HG03108 (cell line): ENCODE measurements at regions not wholly inside any gene's neighbourhood (a gene's known extent, or its start where the extent isn't known, plus 50 kb on each side); places are given as distances from the start of the nearest gene placed in this dataset.
"Not testable (repeated sequence)": the region's sequence is repeated elsewhere in the genome, so short reads cannot be mapped to it uniquely, and the experiment has no call there.

ENCODE experiments used
- ATAC-seq: cut with Tn5 transposase; IDR thresholded peaks from one replicate; pipeline ENCODE4 v1.9.1; 2021; ENCODE audit warnings: moderate library complexity; ENCODE audit not compliant: unreplicated experiment

DNA sequence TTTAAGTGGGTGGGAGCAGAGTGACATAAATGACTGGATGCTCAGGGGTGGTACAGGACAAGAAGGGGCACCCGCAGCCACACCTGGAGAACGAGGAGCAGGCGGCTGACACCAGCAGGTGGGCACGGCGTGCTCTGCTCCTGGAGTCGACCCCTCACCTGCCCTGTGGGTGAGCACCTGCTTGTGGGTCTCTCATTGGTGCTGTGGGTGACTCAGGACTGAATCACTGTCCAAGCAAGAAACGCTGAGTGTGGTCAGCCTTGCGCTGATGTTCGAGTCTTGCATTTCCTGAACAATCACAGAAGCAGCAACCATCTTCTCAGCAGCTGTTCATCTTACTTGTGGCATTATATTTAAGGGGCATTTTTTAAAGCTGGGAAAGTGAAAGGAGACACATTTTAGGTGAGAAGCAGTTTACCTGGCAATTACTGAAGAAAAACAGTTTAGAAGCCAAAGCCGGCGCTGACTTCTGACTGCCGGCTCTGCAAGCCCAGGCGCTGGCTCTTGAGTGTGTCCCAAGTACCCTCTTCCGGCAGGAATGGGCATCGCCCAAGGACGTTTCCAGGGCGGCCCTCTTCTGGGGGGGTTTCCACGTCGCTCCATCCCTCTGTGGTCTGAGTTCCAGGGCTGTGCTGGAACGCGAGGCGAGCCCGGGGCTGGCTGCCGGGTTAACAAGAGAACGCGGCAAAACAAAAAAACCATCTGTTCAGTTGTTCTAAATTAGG lies 145.2 kb upstream of the PFKP start:
- ATAC-seq = no peak

- ATAC-seq = no peak
Measured at GRCh38 chr10:2920637-2921036, 146.7 kb upstream of the PFKP start.

- no peak for ATAC-seq
Measured at GRCh38 chr10:2920168-2920567, 147.2 kb upstream of the PFKP start.

- no peak for ATAC-seq
Measured at GRCh38 chr10:2919016-2919415, 148.3 kb upstream of the PFKP start.

GRCh38 chr10:2918489-2918888 lies 148.9 kb upstream of the PFKP start:
- ATAC-seq = no peak

DNA sequence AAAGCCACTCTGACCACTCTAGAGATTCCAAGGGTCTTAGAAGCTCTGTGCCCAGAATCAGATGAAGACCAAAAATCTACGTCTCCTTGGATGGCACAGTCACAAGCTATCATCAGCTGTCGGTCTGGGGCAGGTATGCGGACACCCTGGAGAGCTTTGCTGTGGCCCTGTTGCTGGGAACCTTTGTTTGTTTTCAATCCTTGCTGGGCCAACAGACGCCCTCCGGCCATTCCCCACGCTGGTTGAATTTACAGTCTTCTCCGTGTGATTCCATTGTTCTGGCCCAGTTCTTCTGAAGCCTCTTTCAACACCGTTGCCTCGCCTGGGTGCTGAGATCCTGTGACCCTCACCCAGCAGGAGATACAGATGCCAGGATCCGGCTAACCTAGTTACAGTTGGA lies 149.4 kb upstream of the PFKP start:
- no peak for ATAC-seq

- no peak for ATAC-seq
Measured at GRCh38 chr10:2915412-2915811, 151.9 kb upstream of the PFKP start.

GRCh38 chr10:2914741-2915140 lies 152.6 kb upstream of the PFKP start:
- no peak for ATAC-seq

DNA sequence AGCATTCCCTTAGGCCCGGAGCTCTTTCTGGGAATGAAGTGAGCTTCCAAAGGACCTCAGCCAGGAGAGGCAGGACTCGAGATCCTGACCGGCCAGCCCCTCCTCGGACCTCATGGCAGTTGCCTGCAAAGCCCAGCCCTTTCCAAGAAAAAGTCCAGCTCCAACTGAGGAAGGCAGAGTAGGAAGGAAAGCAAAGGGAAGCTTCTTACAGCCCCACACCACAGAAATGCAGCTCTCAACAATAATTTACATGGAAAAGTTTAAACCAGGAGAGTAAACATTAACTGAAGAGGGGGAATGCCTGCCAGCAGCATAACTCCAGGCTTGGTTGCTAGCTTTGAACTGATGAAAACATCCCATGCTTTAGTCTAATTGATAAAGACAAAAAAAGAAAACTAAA lies 153.9 kb upstream of the PFKP start:
- ATAC-seq = no peak

GRCh38 chr10:2910656-2911055 lies 156.7 kb upstream of the PFKP start:
- no peak for ATAC-seq

- no peak for ATAC-seq
Measured at GRCh38 chr10:2909921-2910320, 157.4 kb upstream of the PFKP start.

- no peak for ATAC-seq
Measured at GRCh38 chr10:2908851-2909630, 158.3 kb upstream of the PFKP start.

DNA sequence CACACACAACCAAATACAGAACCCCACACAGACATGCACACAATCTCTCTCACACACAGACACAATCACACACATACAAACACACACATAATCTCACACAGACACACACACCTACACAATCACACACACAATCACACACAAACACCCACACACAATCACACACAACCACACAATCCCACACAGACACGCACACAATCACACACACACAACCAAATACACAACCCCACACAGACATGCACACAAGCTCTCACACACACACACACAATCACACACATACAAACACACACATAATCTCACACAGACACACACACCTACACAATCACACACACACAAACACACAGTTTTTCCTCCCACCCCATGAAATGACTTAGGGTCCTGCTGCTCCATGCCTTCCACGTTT lies 160.4 kb upstream of the PFKP start:
- ATAC-seq = no peak

DNA sequence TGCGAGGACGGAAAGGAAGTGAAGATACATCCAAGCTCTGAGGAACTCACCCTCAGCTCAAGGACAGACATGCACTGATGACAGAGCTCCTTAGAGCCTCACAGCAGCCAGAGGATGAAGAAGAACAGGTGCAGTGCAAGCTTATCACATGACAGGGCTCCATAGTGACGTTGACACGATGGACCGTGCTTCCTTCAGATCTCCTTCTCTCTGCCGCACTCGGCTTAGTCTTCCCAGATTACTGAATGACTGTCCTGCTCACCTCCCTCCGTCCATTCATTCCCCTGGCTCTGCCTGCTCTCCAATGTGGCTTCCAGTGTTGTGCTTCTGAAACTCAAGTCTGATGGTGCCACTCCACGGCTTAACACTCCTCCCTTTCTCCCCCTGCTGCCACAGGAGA lies 161.5 kb upstream of the PFKP start:
- no peak for ATAC-seq

- ATAC-seq = no peak
Measured at GRCh38 chr10:2900530-2900929, 166.8 kb upstream of the PFKP start.

GRCh38 chr10:2899246-2899951 lies 167.9 kb upstream of the PFKP start:
- ATAC-seq = no peak

DNA sequence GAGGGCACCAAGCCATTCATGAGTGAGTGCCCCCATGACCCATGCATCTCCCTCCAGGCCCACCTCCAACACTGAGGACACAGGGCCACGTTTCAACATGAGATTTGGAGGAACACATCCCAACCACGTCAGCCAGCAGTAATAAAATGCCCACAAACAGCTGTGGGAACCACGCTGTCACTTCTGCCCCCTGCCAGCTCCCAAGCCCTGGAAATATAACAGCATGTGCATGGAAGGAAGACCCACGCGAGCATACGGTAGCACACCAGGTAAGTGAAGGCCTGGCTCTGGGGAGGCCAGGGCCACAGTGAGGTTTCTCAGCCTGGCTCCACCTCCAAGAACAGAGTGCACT lies 168.9 kb upstream of the PFKP start:
- no peak for ATAC-seq

- ATAC-seq = no peak
Measured at GRCh38 chr10:2897619-2898508, 169.5 kb upstream of the PFKP start.

- ATAC-seq = not testable (repeated sequence)
Measured at GRCh38 chr10:2896334-2896733, 171.0 kb upstream of the PFKP start.

GRCh38 chr10:2895594-2896196 lies 171.7 kb upstream of the PFKP start:
- ATAC-seq = no peak

DNA sequence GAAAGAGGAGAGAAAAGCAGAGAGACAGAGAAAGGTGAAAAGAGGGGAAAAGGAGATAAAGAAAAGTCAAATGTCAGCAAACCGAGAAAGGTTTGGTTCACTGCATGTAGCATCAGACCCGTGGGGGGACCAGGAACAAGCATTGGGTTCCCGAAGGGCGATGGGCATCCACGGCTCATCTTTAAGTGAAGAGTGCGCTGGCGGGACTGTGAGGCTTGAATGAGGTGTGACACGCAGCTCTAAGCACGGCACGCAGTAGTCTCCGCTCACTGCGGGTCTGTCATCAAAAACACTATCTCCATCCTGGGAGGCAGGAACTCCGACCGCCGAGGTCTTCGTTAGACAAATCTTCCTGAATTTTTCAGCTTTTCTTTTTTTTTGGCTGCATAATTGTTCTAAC lies 173.4 kb upstream of the PFKP start:
- no peak for ATAC-seq
